Thymus (tissue), 11 donors: ENCODE measurements at regions not wholly inside any gene's neighbourhood (a gene's known extent, or its start where the extent isn't known, plus 50 kb on each side); places are given as distances from the start of the nearest gene placed in this dataset.

Experiments used
- DNase-seq, 9 donors: peaks; one replicate each; pipeline ENCODE4 v3.0.0-alpha.2; 2013; ENCODE audit warnings: low spot score in 9 of 9, low read depth in 6 of 9, missing footprints in 1 of 9
- H3K27ac ChIP-seq, 2 donors: one replicate each; pipeline ENCODE4 v1.5.1; 2013; ENCODE audit warnings: control low read depth in 1 of 2, low read depth in 1 of 2, low read length in 1 of 2, mild to moderate bottlenecking in 1 of 2, moderate library complexity in 1 of 2
- H3K27me3 ChIP-seq, 2 donors: one replicate each; pipeline ENCODE4 v1.5.1; 2013; ENCODE audit warnings: low read length in 1 of 2; ENCODE audit not compliant: control insufficient read depth in 2 of 2, insufficient read depth in 1 of 2
- H3K36me3 ChIP-seq, 2 donors: one replicate each; pipeline ENCODE4 v1.5.1; 2013; ENCODE audit warnings: low read length in 1 of 2, mild to moderate bottlenecking in 1 of 2, moderate library complexity in 1 of 2; ENCODE audit not compliant: control insufficient read depth in 2 of 2, insufficient read depth in 2 of 2
- H3K4me1 ChIP-seq, 2 donors: one replicate each; pipeline ENCODE4 v1.5.1; 2013; ENCODE audit warnings: low read length in 2 of 2; ENCODE audit not compliant: control insufficient read depth in 2 of 2, insufficient read depth in 2 of 2
- H3K4me3 ChIP-seq, 2 donors: one replicate each; pipeline ENCODE4 v1.5.1; 2013; ENCODE audit warnings: low read length in 2 of 2, control low read depth in 1 of 2, mild to moderate bottlenecking in 1 of 2
- H3K9me3 ChIP-seq, 2 donors: one replicate each; pipeline ENCODE4 v1.5.1; 2013; ENCODE audit warnings: low read length in 1 of 2, mild to moderate bottlenecking in 1 of 2; ENCODE audit not compliant: control insufficient read depth in 2 of 2, insufficient read depth in 1 of 2
- WGBS: extraction: QIAGEN DNeasy Blood & Tissue Kit; methylation state at CpG from one replicate; pipeline ENCODE4 v1.1.7; 2013; 5-methylcytosine and 5-hydroxymethylcytosine counted together
- donor health status: healthy.

DNA sequence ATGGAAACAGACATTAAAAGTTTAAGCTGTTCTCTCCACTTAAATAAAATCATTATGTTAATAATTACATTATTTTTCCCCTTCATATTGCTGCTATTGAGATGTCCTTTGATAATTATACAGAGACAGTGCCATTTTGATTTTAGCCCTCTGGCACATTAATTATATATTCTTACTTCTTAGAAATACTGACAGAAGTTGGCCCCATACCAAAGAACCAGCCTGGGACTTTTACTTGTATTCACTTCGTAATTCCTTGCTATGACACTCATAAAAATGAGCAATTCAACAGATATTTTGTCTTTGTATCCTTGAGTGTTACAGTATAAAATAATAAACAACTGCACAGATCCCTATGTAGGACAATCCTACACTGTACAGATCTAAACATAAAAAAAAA, 743.7 kb downstream of the TBC1D32 start:
- no peaks in the 10 kb centered on the region for H3K27me3 ChIP-seq
- no peak for DNase-seq
- no peaks in the 10 kb centered on the region for H3K36me3 ChIP-seq
- H3K27ac ChIP-seq = no peak overlapping the region
- no peaks in the 10 kb centered on the region for H3K9me3 ChIP-seq
- H3K4me1 ChIP-seq = no peaks in the 10 kb centered on the region
- 77% methylated on average over 1 of the region's 1 CpG for WGBS
- no peak overlapping the region for H3K4me3 ChIP-seq

DNA sequence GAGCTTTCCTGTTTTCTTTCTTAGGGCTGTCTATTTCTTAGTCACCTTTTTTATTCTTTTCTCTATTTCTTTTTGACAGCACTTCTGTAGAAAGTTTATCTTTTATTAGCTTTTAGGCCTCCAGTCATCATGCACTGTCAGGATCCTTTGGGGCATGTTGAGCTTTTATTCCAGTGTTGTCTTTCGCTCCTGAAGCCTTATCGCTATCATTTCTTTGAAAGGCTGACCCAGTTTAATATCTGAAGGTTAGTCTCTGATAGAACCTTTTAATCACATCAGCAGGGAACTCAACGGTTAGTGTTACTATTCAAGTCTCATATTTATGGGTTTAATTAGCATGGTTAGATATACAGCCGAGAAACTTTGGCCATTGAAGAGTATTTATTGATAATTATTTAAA, 745.9 kb downstream of the TBC1D32 start:
- H3K36me3 ChIP-seq = no peaks in the 10 kb centered on the region
- H3K4me3 ChIP-seq = no peak overlapping the region
- WGBS = 92% methylated on average over 4 of the region's 4 CpGs
- H3K4me1 ChIP-seq = no peaks in the 10 kb centered on the region
- H3K27ac ChIP-seq = no peak overlapping the region
- H3K27me3 ChIP-seq = no peaks in the 10 kb centered on the region
- H3K9me3 ChIP-seq = peaks cover 0 to 8% of the 10 kb centered on the region in 2 donors
- no peak for DNase-seq

DNA sequence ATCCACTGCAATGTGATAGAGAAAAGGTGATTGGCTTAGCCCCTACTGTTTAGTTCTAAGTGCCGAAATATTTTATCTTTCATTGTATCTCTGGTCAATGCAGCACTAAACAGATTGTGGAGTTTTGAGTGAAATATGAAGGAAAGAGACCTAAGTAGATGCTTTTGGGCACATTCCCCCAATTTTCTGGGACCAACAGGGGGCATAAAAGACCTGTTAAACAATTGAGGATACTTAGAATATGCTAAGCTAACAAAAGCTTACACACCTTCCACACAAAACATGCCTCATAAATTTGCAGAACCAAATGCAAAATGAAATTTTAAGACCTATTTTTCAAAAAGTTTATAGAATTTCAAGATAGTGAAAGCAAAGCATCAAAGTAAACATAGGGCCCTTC, 746.9 kb downstream of the TBC1D32 start:
- H3K36me3 ChIP-seq = no peaks in the 10 kb centered on the region
- H3K27me3 ChIP-seq = no peaks in the 10 kb centered on the region
- H3K27ac ChIP-seq = no peak overlapping the region
- no peaks in the 10 kb centered on the region for H3K4me1 ChIP-seq
- no peak for DNase-seq
- peaks cover 0 to 8% of the 10 kb centered on the region in 2 donors for H3K9me3 ChIP-seq
- WGBS = 3% methylated on average over 1 of the region's 1 CpG
- H3K4me3 ChIP-seq = no peak overlapping the region

DNA sequence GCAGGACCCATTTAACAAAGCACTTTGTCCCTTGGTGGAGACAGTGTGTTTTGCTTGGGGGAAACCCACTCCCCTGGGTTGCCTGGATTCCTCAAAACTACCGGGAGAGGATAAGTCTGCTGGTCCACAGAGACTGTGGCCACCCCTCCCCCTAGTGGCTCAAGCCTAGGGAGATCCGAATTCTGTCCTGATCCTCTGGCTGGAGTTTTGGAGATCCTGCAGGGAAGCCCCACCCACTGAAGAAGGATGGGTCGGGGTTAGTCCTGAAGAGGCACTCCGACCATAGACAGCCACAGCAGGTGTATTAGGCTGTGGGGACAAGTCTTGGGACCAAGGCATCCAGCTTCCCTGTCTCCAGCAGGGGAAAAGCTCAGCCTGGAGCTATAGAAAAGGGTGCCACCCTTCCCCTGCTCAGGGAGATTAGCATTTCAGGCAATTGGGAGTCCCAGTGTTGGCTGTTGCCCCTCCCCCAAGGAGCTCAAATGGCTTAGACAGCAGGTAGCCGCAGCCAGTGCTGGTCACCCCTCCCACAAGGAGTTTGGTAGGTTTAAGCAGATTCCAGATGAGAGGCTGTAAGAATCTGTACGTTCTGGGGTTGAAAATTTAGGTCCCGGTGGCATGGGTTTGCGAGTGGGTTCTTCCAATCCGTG, 750.0 kb downstream of the TBC1D32 start:
- no peak for DNase-seq
- Histone ChIP-seq H3K4me3 (no peak overlapping the region), H3K4me1 (no peaks in the 10 kb centered on the region), H3K9me3 (peaks cover 0 to 8% of the 10 kb centered on the region in 2 donors), H3K27ac (no peak overlapping the region), H3K27me3 (no peaks in the 10 kb centered on the region), H3K36me3 (no peaks in the 10 kb centered on the region)
- WGBS = 82% methylated on average over 9 of the region's 9 CpGs

DNA sequence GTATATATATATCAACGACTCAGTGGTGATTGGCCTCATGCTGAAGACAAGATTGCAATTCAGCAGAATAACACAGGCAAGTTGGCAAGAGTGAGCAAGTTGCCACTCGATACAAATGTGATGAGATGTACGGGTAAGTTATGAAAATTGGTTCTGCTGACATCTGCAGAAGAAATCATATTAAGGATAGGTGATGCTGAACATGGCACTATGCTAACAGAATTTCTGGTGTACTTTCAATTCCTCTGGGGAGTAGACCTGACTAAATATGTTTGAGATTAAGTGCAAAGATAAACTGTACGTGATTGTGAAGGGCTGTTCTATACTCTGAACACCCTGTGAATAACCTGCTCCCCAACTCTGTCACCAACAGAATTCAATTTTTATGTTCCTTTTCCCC, 758.2 kb downstream of the TBC1D32 start:
- no peaks in the 10 kb centered on the region for H3K9me3 ChIP-seq
- DNase-seq = no peak
- no peaks in the 10 kb centered on the region for H3K36me3 ChIP-seq
- no peaks in the 10 kb centered on the region for H3K27me3 ChIP-seq
- H3K27ac ChIP-seq = no peak overlapping the region
- H3K4me3 ChIP-seq = no peak overlapping the region
- 93% methylated on average over 4 of the region's 4 CpGs for WGBS
- H3K4me1 ChIP-seq = no peaks in the 10 kb centered on the region

DNA sequence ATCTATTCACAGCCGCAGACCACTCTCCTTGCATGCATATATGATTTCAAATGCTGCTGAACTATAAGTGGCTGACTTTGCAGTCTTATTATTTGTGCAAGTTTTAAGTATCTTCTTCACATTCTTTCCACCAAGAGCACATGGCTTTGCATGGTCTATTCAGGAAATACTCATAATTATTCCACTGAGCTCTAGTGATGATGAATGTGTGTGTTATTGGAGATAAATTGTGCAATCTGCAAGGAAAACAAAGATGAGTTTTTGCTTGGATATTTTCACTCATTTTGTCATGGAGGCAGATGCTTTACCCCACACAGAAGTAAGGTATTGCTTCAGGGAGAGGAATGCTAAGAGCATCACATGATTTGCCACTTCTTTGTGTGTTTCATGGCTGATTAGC, 764.6 kb downstream of the TBC1D32 start:
- Histone ChIP-seq H3K27ac (no peak overlapping the region), H3K27me3 (no peaks in the 10 kb centered on the region), H3K9me3 (no peaks in the 10 kb centered on the region), H3K4me1 (no peaks in the 10 kb centered on the region), H3K36me3 (no peaks in the 10 kb centered on the region), H3K4me3 (no peak overlapping the region)
- DNase-seq = no peak
- WGBS = 90% methylated on average over 1 of the region's 1 CpG

DNA sequence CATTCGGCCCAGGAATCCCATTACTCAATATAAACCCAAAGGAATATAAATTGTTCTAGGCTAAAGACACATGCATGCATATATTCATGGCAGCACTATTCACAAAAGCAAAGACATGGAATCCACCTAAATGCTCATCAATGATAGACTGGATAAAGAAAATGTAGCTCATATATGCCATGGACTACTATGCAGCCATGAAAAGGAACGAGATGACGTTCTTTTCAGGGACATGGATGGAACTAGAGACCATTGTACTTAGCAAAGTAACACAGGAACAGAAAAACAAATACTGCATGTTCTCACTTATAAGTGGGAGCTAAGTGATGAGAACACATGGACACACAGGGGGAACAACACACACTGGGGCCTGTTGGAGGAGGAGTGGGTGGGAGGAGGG, 769.5 kb downstream of the TBC1D32 start:
- WGBS = 91% methylated on average over 3 of the region's 3 CpGs
- Histone ChIP-seq H3K4me1 (no peaks in the 10 kb centered on the region), H3K9me3 (peaks cover 0 to 4% of the 10 kb centered on the region in 2 donors), H3K36me3 (no peaks in the 10 kb centered on the region), H3K27ac (no peak overlapping the region), H3K27me3 (no peaks in the 10 kb centered on the region), H3K4me3 (no peak overlapping the region)
- DNase-seq = no peak

DNA sequence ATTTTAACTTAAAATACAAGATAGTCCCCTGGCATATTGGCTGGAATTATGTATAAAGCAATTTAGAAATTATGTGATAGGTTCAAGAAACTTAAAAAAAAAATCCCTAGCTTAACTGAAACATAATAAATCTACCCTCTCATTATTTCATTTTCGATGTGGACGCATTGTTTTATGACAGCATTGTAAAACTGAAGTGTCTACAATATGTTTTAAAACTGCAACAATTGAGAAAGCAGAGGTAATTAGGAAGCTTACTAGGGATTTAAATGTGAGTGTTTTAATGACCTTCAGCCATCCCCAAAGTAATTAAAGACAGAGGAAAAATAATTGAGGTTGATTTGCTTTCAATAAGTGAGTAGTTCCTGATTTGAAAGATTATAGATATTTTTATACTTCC, 776.0 kb downstream of the TBC1D32 start:
- WGBS = 92% methylated on average over 2 of the region's 2 CpGs

DNA sequence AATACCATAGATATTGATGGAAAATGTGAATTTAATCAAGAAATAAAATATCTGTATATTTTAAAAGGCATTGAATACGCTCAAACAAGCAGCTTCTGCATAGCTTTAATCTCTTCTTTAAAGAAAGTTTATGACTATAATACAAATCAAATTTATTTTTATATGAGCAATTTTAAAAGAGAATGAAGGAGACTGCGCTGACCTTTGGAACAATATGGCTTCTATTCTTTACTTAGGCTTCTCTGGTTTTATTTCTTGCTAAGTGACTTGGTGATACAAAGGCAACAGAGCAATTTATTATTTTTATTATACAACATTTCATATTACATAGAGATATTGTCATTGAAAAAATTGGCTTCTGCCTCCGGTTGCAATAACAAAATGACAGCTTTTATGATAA, 776.7 kb downstream of the TBC1D32 start:
- no peak overlapping the region for H3K4me3 ChIP-seq
- no peak for DNase-seq
- 74% methylated on average over 3 of the region's 3 CpGs for WGBS
- no peaks in the 10 kb centered on the region for H3K36me3 ChIP-seq
- H3K4me1 ChIP-seq = no peaks in the 10 kb centered on the region
- no peak overlapping the region for H3K27ac ChIP-seq
- H3K9me3 ChIP-seq = no peaks in the 10 kb centered on the region
- H3K27me3 ChIP-seq = no peaks in the 10 kb centered on the region

More for the DNA sequence above, 776.0 kb downstream of the TBC1D32 start:
- no peaks in the 10 kb centered on the region for H3K36me3 ChIP-seq
- no peak overlapping the region for H3K27ac ChIP-seq
- no peaks in the 10 kb centered on the region for H3K27me3 ChIP-seq
- DNase-seq = no peak
- H3K4me3 ChIP-seq = no peak overlapping the region
- H3K9me3 ChIP-seq = peaks cover 0 to 3% of the 10 kb centered on the region in 2 donors
- H3K4me1 ChIP-seq = no peaks in the 10 kb centered on the region

DNA sequence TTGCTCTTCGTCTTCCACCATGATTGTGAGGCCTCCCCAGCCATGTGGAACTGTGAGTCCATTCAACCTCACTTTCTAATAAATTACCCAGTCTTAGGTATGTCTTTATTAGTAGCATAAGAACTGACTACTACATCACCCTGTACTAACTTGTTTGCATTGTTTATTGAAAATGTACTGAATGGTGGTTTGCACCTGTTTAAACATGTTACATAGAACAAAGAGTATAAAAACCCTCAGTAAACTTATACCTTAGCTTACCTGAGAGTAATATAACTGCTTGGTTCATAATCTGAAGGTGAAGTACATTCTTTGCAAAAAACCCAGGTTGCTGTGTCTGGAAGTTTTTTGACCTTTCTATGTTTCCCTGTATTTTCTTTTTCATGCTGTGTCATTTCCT, 777.8 kb downstream of the TBC1D32 start:
- no peak overlapping the region for H3K4me3 ChIP-seq
- no peaks in the 10 kb centered on the region for H3K4me1 ChIP-seq
- no peaks in the 10 kb centered on the region for H3K36me3 ChIP-seq
- DNase-seq = no peak
- 74% methylated on average over 1 of the region's 1 CpG for WGBS
- no peaks in the 10 kb centered on the region for H3K9me3 ChIP-seq
- no peak overlapping the region for H3K27ac ChIP-seq
- H3K27me3 ChIP-seq = no peaks in the 10 kb centered on the region
